SKM-1 treated with dmso at 0.1 percent for 144 hours (cell line): ENCODE measurements at regions not wholly inside any gene's neighbourhood (a gene's known extent, or its start where the extent isn't known, plus 50 kb on each side); places are given as distances from the start of the nearest gene placed in this dataset.
"Not testable (repeated sequence)": the region's sequence is repeated elsewhere in the genome, so short reads cannot be mapped to it uniquely, and the experiment has no call there.

Experiments used
- DNase-seq: peaks from one replicate; lab custom pipeline; 2025; ENCODE audit not compliant: unreplicated experiment; lab: John Stamatoyannopoulos, UW

GRCh38 chr6:27807441-27808241 is 104.6 kb downstream of the OR2B2 start:
- peak; percentile 93 for DNase-seq

DNA sequence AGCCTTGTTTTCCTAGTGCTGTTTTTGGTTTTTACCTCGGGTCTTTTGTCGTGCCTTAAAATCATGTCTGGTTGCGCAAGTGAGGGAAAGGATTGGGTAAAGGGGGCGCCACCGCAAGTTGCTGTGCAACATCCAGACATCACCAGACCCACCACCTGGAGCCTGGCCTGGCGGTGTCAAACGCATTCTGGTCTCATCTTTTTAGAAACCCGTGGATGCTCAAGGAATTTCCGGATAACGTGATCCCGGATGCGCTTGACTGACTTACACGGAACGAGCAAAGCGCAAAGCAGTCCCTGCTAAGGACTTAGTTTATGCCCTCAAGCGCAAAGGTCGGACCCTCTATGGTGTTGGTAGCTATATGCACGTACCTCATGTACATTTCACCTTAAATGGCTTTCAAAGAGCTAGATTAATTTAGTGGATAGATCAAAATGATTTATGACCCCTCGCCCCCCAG is 105.2 kb downstream of the OR2B2 start:
- peak; percentile 66 for DNase-seq

- no peak for DNase-seq
Measured at GRCh38 chr6:27805347-27805746, 106.8 kb downstream of the OR2B2 start.

GRCh38 chr6:27804851-27805250 is 107.3 kb downstream of the OR2B2 start:
- DNase-seq = no peak

GRCh38 chr6:27800731-27801373 is 111.3 kb downstream of the OR2B2 start:
- DNase-seq = no peak

DNA sequence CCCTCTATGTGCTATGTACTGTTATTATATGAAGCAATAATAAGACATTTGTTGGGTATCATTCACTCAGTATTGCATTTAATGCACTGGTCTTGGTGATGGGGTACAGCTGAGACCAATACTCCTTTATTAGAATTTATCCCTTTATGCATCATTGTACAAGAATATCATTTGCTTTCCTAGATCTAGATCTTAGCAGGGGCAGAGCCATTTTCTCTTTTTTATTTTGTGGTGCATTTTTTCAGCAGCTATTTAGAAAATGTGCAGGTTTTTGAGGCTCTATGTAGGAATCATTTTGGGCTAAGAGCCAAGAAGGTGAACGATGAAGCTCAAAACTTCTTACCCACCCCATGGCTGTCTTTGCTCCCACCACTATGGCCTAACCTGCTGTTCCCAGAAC is 114.2 kb downstream of the OR2B2 start:
- DNase-seq = no peak

DNA sequence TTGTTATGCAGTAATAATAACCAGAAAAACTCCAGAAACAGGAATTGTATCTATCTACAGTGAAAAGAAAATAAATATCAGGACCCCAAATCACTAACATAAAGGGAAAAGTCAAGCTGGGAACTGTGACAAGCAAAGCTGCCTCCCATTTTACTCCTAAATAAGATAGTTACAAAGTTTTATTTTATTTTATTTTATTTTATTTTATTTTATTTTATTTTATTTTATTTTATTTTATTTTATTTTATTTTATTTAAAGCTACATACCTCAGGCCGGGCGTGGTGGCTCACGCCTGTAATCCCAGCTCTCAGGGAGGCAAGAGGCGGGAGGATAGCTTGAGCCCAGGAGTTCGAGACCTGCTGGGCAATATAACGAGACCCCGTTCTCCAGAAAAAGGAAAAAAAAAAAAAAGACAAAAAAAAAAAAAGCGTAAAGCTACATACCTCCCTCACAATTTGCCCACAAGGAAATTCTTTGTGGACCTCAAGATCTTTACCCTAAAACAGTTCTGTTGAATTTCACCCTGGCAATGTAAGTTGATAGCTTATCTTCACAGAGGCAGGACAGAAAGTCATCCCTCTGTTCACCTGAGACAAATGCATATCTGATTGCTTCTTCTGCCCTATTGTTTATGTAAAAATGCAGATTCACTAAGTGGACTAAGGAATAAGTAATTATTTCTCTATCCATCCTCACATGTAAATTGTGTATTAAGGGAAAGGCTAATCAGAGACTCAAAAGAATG is 115.3 kb downstream of the OR2B2 start:
- not testable (repeated sequence) for DNase-seq

- DNase-seq = peak; percentile 82
Measured at GRCh38 chr6:27795697-27796494, 116.3 kb downstream of the OR2B2 start.

DNA sequence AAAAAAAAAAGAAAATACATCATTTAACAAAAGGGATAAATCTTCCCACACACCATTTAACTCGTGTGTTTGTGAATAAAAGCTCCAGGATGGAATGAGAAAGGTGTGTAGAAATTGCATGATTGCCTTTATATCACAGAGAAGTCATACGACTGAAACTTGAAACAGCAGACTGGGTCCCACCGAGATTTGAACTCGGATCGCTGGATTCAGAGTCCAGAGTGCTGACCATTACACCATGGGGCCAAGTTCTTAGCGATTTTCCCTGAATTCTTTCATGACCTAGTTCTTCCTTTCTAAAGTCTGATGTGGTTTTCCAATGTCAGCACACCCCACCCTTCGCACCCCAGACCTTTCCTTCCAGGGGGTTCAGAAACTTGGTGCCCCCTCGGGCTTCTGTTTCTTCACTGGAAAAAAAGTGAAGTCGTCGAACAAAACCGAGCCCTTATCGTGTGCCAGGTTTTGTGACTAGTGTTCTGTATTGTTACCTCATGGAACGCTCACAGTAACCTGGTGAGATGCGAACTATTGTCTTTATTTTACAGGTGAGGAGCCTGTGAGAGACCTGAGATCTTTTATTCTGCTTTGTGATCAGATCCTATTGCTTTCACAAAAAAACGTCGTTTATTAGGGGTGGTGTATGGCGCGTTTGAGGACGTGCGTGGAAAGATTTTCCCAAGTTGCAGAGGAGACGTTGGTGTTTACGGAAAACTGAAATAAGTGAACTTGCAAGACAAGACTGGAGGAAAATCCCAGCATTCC is 120.8 kb downstream of the OR2B2 start:
- peak; percentile 58 for DNase-seq

GRCh38 chr6:27788376-27788775 is 123.8 kb downstream of the OR2B2 start:
- DNase-seq = not testable (repeated sequence)

DNA sequence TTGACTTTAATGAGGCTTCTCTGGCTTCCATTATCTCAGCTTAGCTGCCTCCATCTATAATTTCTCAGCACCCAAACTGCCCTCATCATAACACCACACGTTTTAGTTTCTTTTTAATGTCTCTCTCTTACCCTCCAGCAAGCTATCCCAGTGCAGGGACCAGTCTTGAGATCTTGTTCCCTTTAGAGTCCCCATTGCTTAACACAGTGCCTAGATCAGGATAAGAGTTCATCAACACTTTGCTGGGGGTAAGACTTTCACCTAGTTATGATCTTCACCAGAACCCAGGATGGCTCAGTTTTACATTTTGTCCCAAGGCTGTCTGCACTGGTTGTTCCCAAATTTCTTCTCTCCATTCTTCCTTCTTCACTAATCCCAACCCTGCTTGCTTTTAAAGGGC is 126.1 kb downstream of the OR2B2 start:
- no peak for DNase-seq

DNA sequence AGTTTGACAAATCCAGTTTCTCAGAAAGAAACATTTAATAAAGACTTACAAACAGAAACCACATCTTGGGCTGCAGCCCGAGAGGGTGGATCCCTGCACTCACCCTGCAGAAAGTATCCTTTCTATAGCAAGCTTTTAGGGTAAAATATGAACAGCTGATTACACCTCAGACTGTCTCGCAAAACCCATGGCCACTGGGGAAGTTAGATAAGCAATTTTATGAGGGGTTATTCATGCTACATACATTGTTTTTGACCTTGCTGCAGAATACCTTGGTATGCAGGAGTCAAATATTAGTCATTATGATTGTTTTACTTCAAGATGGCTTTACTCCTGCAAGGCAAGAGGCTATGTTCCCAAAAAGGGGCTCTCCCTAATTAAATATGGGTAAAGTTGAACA is 126.9 kb downstream of the OR2B2 start:
- no peak for DNase-seq

- DNase-seq = no peak
Measured at GRCh38 chr6:27782748-27783147, 129.4 kb downstream of the OR2B2 start.

GRCh38 chr6:27778625-27779417 is 133.4 kb downstream of the OR2B2 start:
- DNase-seq = no peak

- DNase-seq = no peak
Measured at GRCh38 chr6:27777614-27778355, 134.4 kb downstream of the OR2B2 start.

GRCh38 chr6:27777126-27777525 is 135.1 kb downstream of the OR2B2 start:
- no peak for DNase-seq

GRCh38 chr6:27776504-27776903 is 135.7 kb downstream of the OR2B2 start:
- no peak for DNase-seq

DNA sequence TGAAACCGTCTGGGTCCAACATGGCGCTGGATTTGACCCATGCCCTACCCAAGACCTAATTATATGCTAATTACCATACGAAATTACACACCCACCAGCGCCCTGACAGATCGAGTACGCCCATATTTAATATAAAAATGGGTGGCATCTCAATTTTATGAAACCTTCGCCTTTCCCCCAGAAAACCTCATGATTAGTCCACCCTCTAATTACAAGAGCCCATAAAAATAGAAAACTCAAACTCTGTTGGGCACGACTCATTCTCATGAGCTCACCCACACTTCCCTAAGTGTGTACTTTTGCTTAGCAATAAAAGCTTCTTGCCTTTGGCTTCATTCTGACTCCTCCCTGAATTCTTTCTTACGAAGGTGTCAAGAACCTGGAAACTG is 136.4 kb downstream of the OR2B2 start:
- no peak for DNase-seq
